Trophoblast cell (in vitro differentiated cells and primary cell): ENCODE measurements at regions not wholly inside any gene's neighbourhood (a gene's known extent, or its start where the extent isn't known, plus 50 kb on each side); places are given as distances from the start of the nearest gene placed in this dataset.

Source experiments
- DNase-seq, 2 donors: peaks; one replicate each; pipeline ENCODE4 v3.0.0-alpha.2; 2016
- H2AFZ ChIP-seq: 2 replicates; pipeline ENCODE4 v1.6.1; 2013; ENCODE audit warnings: low read length, moderate library complexity, mild to moderate bottlenecking; ENCODE audit not compliant: insufficient read depth, poor library complexity
- H2AK5ac ChIP-seq: 2 replicates; pipeline ENCODE4 v1.6.1; 2013; ENCODE audit warnings: mild to moderate bottlenecking, low read length
- H2BK120ac ChIP-seq: 2 replicates; pipeline ENCODE4 v1.6.1; 2013; ENCODE audit warnings: low read length, mild to moderate bottlenecking, moderate library complexity; ENCODE audit not compliant: insufficient read depth, poor library complexity
- H2BK12ac ChIP-seq: 2 replicates; pipeline ENCODE4 v1.6.1; 2013; ENCODE audit warnings: mild to moderate bottlenecking, low read length, moderate library complexity
- H2BK5ac ChIP-seq: 2 replicates; pipeline ENCODE4 v1.6.1; 2013; ENCODE audit warnings: low read length, low read depth, moderate library complexity, mild to moderate bottlenecking; ENCODE audit not compliant: poor library complexity
- H3K14ac ChIP-seq: 2 replicates; pipeline ENCODE4 v1.6.1; 2013; ENCODE audit warnings: mild to moderate bottlenecking, low read length
- H3K18ac ChIP-seq: 2 replicates; pipeline ENCODE4 v1.6.1; 2013; ENCODE audit warnings: mild to moderate bottlenecking, low read length
- H3K23ac ChIP-seq: 2 replicates; pipeline ENCODE4 v1.6.1; 2013; ENCODE audit warnings: low read length
- H3K27ac ChIP-seq: 2 replicates; pipeline ENCODE4 v1.5.1; 2013; ENCODE audit warnings: low read depth, mild to moderate bottlenecking, inconsistent platforms, low read length, moderate library complexity
- H3K27me3 ChIP-seq: 2 replicates; pipeline ENCODE4 v1.6.1; 2013; ENCODE audit warnings: inconsistent platforms, mild to moderate bottlenecking, low read length, moderate library complexity; ENCODE audit not compliant: insufficient read depth
- H3K36me3 ChIP-seq, 2 experiments: 1 replicate in 1 of 2; 2 replicates in 1 of 2; pipeline ENCODE4 v1.6.1; 2013; ENCODE audit warnings: low read length in 2 of 2, mild to moderate bottlenecking in 2 of 2, moderate library complexity in 1 of 2; ENCODE audit not compliant: insufficient read depth in 2 of 2, control insufficient read depth in 1 of 2
- H3K4ac ChIP-seq: 2 replicates; pipeline ENCODE4 v1.6.1; 2013; ENCODE audit warnings: low read depth, mild to moderate bottlenecking, low read length, moderate library complexity
- H3K4me1 ChIP-seq, 2 experiments: 1 replicate in 1 of 2; 2 replicates in 1 of 2; pipeline ENCODE4 v1.6.1; 2013; ENCODE audit warnings: low read length in 2 of 2, mild to moderate bottlenecking in 2 of 2, moderate library complexity in 1 of 2; ENCODE audit not compliant: insufficient read depth in 2 of 2, control insufficient read depth in 1 of 2
- H3K4me2 ChIP-seq: 2 replicates; pipeline ENCODE4 v1.6.1; 2013; ENCODE audit warnings: inconsistent platforms, mild to moderate bottlenecking, low read length, moderate library complexity
- H3K4me3 ChIP-seq: 2 replicates; pipeline ENCODE4 v1.5.1; 2013; ENCODE audit warnings: mild to moderate bottlenecking, low read depth, low read length, inconsistent platforms
- H3K79me1 ChIP-seq: one replicate; pipeline ENCODE4 v1.6.1; 2013; ENCODE audit warnings: low read length
- H3K79me2 ChIP-seq: 2 replicates; pipeline ENCODE4 v1.6.1; 2013; ENCODE audit warnings: low read length, mild to moderate bottlenecking; ENCODE audit not compliant: control insufficient read depth, insufficient read depth, poor library complexity
- H3K9ac ChIP-seq: 2 replicates; pipeline ENCODE4 v1.6.1; 2013; ENCODE audit warnings: mild to moderate bottlenecking, low read length
- H3K9me3 ChIP-seq: 2 replicates; pipeline ENCODE4 v1.6.1; 2013; ENCODE audit warnings: low read depth, mild to moderate bottlenecking, control low read depth, inconsistent platforms, low read length; ENCODE audit not compliant: insufficient read depth
- H4K12ac ChIP-seq: 2 replicates; pipeline ENCODE4 v1.6.1; 2013; ENCODE audit warnings: low read depth, mild to moderate bottlenecking, low read length, moderate library complexity
- H4K8ac ChIP-seq: 2 replicates; pipeline ENCODE4 v1.6.1; 2013; ENCODE audit warnings: low read depth, mild to moderate bottlenecking, low read length, moderate library complexity
- H4K91ac ChIP-seq: one replicate; pipeline ENCODE4 v1.6.1; 2013; ENCODE audit warnings: low read depth, mild to moderate bottlenecking, low read length, moderate library complexity
- WGBS: extraction: QIAGEN DNeasy Blood & Tissue Kit; methylation state at CpG from one replicate; pipeline ENCODE4 v1.1.7; 2013; ENCODE audit warnings: missing lambda C conversion rate; ENCODE audit not compliant: insufficient read length, insufficient coverage; ENCODE audit errors: extremely low coverage; 5-methylcytosine and 5-hydroxymethylcytosine counted together

- no peak overlapping the region for H3K4ac ChIP-seq
- no peak overlapping the region for H3K4me2 ChIP-seq
- no peak overlapping the region for H4K12ac ChIP-seq
- no peak overlapping the region for H4K91ac ChIP-seq
- H3K27me3 ChIP-seq, result no peaks in the 10 kb centered on the region
- H3K4me1 ChIP-seq, result peaks cover 2 to 10% of the 10 kb centered on the region in 2 experiments
- H3K18ac ChIP-seq, result no peak overlapping the region
- H3K9ac ChIP-seq, result no peak overlapping the region
- H3K36me3 ChIP-seq, result no peaks in the 10 kb centered on the region
- H2AK5ac ChIP-seq, result no peak overlapping the region
- WGBS, result no CpG with 5 or more reads among the region's 2 CpGs
- no peak overlapping the region for H4K8ac ChIP-seq
- H3K27ac ChIP-seq, result no peak overlapping the region
- no peaks in the 10 kb centered on the region for H3K79me1 ChIP-seq
- H3K14ac ChIP-seq, result no peak overlapping the region
- H3K23ac ChIP-seq, result no peak overlapping the region
- no peak overlapping the region for H2BK12ac ChIP-seq
- no peak overlapping the region for H2BK120ac ChIP-seq
- H2AFZ ChIP-seq, result no peak overlapping the region
- H3K9me3 ChIP-seq, result no peaks in the 10 kb centered on the region
- DNase-seq, result no peak
- no peaks in the 10 kb centered on the region for H3K79me2 ChIP-seq
- H2BK5ac ChIP-seq, result no peak overlapping the region
- no peak overlapping the region for H3K4me3 ChIP-seq
Observed at GRCh38 chr6:14913931-14914330, 331.9 kb upstream of the JARID2 start.

- Histone ChIP-seq H3K14ac (no peak overlapping the region), H3K9ac (no peak overlapping the region), H2AFZ (no peak overlapping the region), H2AK5ac (no peak overlapping the region), H3K4me1 (peaks cover 2 to 8% of the 10 kb centered on the region in 2 experiments), H3K27ac (no peak overlapping the region), H2BK120ac (no peak overlapping the region), H4K12ac (no peak overlapping the region), H4K8ac (no peak overlapping the region), H4K91ac (no peak overlapping the region), H3K9me3 (no peaks in the 10 kb centered on the region), H2BK12ac (no peak overlapping the region), H3K18ac (no peak overlapping the region), H3K4ac (no peak overlapping the region), H3K4me2 (no peak overlapping the region), H2BK5ac (no peak overlapping the region), H3K23ac (no peak overlapping the region), H3K27me3 (no peaks in the 10 kb centered on the region), H3K79me2 (no peaks in the 10 kb centered on the region), H3K79me1 (no peaks in the 10 kb centered on the region), H3K4me3 (no peak overlapping the region), H3K36me3 (no peaks in the 10 kb centered on the region)
- no CpG with 5 or more reads among the region's 36 CpGs for WGBS
- DNase-seq, result no peak
Observed at GRCh38 chr6:14915888-14916832, 329.7 kb upstream of the JARID2 start.

DNA sequence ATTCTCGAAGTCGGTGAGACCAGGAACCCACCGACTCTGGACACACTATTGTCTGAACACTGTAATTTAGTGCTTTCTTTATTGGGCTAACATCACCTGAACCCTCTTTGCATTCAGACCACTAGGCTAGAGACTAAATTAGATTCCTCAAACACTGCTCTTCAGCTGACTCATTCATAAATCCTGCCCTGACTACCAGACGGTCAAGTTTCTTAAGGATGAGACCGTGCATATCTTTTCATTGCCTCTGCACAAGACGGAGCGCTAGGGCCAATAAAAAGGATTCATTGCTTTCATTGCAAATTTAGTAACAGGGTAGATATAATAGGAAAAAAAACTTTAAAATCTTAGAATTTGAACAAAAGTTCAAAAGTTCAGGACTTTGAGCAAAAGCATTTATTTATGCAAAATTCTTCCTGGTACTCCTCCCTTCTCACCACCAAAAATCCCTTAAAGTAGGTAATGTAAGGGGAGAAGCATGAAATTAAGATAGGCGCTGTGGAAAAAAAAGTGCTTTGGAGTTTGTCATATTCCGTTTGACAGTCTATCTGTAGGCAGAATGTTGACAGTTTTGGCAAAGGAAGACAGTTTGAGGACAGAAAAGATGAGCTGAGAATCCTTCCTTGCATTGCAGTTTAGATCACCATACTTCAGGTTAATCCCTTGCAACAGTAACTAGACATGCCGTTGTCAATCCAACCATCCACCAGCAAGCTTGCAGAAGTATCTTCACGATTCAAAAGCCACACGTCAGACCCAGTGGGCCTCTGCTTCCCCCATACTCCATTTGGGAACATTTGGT, 328.6 kb upstream of the JARID2 start:
- Histone ChIP-seq H4K12ac (no peak overlapping the region), H3K23ac (no peak overlapping the region)
- no CpG with 5 or more reads among the region's 12 CpGs for WGBS

GRCh38 chr6:14918200-14918907, 327.5 kb upstream of the JARID2 start:
- Histone ChIP-seq H4K12ac (no peak overlapping the region), H2AK5ac (no peak overlapping the region), H2BK120ac (no peak overlapping the region), H3K9ac (no peak overlapping the region), H3K36me3 (no peaks in the 10 kb centered on the region), H2AFZ (no peak overlapping the region), H4K91ac (no peak overlapping the region), H3K4ac (no peak overlapping the region), H3K4me2 (no peak overlapping the region), H3K27ac (no peak overlapping the region), H3K23ac (no peak overlapping the region), H3K79me1 (no peaks in the 10 kb centered on the region), H3K9me3 (no peaks in the 10 kb centered on the region), H3K14ac (no peak overlapping the region), H2BK5ac (no peak overlapping the region), H3K79me2 (no peaks in the 10 kb centered on the region), H4K8ac (no peak overlapping the region), H3K4me1 (peaks cover 4 to 14% of the 10 kb centered on the region in 2 experiments), H3K18ac (no peak overlapping the region), H3K27me3 (no peaks in the 10 kb centered on the region), H2BK12ac (no peak overlapping the region), H3K4me3 (no peak overlapping the region)
- DNase-seq, result no peak
- no CpG with 5 or more reads among the region's 16 CpGs for whole genome bisulfite sequencing

More for the DNA sequence above, 328.6 kb upstream of the JARID2 start:
- no peak overlapping the region for H3K27ac ChIP-seq
- H4K8ac ChIP-seq, result no peak overlapping the region
- H3K79me1 ChIP-seq, result no peaks in the 10 kb centered on the region
- H2AK5ac ChIP-seq, result no peak overlapping the region
- no peak overlapping the region for H2BK12ac ChIP-seq
- no peak overlapping the region for H2BK120ac ChIP-seq
- H3K4me2 ChIP-seq, result no peak overlapping the region
- no peaks in the 10 kb centered on the region for H3K79me2 ChIP-seq
- H3K9me3 ChIP-seq, result no peaks in the 10 kb centered on the region
- no peak overlapping the region for H2BK5ac ChIP-seq
- H3K4me3 ChIP-seq, result no peak overlapping the region
- no peak overlapping the region for H3K18ac ChIP-seq
- H3K4me1 ChIP-seq, result peaks cover 4 to 14% of the 10 kb centered on the region in 2 experiments
- no peak overlapping the region for H3K9ac ChIP-seq
- H3K4ac ChIP-seq, result no peak overlapping the region
- no peaks in the 10 kb centered on the region for H3K36me3 ChIP-seq
- H2AFZ ChIP-seq, result no peak overlapping the region
- no peaks in the 10 kb centered on the region for H3K27me3 ChIP-seq
- no peak overlapping the region for H3K14ac ChIP-seq
- DNase-seq, result peak in 1 of 2 donors; percentile 47
- H4K91ac ChIP-seq, result no peak overlapping the region
